Left renal cortex interstitium (tissue), 4 donors: ENCODE measurements at regions not wholly inside any gene's neighbourhood (a gene's known extent, or its start where the extent isn't known, plus 50 kb on each side); places are given as distances from the start of the nearest gene placed in this dataset.

Experiments used
- DNase-seq, 4 donors: peaks; one replicate each; pipeline ENCODE4 v3.0.0-alpha.2; 2013; ENCODE audit warnings: low read depth in 4 of 4, low spot score in 2 of 4, missing footprints in 1 of 4

DNA sequence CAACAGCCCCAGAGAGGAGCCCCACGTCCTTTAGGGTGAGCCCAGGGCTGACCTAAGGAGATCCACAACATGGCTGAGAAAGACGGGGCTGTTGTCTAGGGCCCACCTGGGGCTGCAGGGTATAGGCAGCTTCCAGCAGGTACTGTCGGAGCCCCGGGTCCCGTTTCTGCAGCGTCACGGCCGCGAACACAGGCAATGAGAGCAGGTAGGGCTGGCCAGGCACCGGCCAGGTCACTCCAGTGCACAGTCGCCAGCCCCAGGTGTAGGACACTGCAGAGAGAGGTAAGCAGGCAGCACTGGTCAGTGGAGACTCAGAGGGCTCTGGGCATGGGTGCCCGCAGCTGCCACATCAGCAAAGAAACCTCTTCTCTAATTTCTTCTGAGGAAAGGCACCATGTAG, 115.2 kb downstream of the LITAF start:
- no peak for DNase-seq

DNA sequence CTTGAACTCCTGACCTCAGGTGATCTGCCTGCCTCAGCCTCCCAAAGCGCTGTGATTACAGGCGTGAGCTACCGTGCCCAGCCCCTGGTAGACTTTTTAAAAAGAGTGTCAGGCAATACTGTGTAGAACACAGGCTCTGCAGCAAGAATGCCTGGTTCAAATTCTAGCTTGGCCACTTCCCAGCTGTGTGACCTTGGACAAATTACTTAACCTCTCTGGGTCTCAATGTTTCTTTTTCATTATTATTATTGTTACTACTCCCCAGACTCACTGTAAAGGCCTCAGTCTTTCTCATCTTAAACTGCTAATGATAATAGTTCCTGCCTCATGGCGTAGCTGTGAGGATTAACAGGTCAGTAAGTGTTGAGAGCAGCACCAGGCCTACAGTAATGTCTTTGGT, 114.3 kb downstream of the LITAF start:
- DNase-seq, result no peak

DNA sequence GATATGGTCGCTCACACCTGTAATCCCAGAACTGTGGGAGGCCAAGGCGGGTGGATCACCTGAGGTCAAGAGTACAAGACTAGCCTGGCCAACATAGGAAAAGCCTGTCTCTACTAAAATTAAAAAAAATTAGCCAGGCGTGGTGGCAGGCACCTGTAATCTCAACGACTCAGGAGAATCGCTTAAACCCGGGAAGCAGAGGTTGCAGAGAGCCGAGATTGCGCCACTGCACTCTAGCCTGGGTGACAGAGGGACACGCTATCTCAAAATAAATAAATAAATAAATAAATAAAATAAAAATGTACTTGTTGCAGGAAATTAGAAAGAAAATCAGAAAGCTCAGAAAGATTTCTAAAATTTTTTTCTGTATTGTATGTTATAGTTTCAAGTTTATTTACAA, 113.9 kb downstream of the LITAF start:
- no peak for DNase-seq

DNA sequence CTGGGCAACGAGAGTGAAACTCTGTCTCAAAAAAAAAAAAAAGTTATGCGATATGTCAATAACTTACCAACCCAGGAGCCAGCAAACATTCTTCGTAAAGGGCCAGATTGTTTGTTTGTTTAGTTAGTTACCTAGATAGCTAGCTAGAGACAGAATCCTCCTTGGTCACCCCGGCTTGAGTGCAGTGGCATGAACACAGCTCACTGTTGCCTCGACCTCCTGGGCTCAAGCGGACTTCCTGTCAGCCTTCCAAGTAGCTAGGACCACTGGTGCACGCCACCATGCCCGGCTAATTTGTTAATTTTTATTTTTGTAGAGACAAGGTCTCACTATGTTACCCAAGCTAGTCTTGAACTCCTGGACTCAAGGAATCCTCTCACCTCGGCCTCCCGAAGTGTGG, 113.0 kb downstream of the LITAF start:
- DNase-seq, result no peak

DNA sequence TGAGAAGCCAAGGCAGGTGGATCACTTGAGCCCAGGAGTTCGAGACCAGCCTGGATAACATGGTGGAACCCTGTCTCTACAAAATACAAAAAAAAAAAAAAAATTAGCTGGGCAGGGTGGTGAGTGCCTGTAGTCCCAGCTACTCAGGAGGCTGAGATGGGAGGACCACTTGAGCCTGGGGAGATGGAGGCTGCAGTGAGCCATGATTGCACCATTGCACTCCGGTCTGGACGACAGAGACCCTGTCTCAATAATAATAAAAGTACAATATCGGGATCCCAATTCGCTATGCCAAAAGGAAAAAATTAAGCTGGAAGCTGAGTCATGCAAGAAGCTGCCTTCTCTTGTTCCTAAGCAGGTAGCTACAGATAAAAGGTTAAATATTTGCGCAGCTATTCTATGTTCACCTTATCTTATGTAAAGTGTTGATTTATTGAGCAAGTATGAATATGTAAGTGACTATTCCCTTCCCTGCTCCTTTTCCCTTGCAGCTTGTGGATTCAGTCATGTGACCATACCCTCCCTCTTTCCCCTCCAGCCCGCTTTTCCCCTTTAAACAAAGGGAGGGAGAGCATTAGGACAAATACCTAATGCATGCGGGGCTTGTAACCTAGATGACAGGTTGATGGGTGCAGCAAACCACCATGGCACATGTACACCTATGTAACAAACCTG, 112.0 kb downstream of the LITAF start:
- DNase-seq, result no peak

DNA sequence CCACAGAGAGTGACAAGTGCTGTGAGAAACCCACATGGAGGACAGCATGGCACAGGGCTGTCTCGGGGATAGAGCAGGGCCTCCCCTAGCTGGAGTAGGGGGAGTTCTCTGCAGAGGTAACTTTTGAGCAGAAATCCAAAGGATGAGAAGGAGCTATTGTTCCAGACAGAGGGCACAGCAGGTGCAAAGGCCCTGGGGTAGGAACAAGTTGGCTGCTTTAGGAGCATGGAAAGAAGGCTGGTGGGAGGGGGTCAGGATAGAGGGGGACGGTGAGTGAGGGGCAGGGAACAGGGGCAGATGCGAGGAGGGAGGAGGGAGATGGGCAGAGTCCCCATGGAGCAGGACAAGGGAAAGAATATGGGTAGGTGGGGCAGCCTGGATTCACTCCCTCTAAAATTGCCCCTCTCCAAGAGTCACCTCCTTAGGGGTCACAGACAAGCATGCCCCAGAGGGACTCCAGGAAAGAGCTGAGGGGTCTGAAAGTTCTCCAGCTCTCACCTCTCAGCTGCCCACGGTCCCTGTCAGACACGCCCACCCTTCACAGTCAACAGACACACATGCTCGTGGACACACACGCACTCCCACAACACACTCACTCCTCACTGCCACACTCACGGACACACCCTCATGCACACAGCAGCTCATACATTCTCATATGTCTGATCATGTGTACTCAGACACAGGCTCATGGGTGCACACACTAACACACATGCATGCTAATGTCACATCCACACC, 110.7 kb downstream of the LITAF start:
- DNase-seq, result no peak

DNA sequence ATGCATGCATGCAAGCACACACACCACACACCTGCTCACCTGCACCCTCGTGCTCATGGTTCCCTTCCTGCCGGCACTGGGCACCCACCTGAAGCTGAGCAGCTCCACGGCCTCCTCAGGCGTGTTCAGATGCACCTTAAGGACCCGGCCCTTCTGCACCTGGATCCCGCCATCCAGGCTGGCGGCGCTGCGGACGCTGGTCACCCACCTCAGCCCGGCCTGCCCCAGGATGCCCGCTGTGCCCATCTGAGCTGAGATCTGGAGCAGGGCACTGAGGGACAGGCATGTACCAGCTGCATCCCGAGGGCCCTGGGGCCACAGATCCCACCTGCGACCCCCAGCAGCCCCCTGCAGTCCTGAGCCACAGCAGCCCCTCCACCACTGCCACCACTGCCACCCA, 110.0 kb downstream of the LITAF start:
- no peak for DNase-seq

DNA sequence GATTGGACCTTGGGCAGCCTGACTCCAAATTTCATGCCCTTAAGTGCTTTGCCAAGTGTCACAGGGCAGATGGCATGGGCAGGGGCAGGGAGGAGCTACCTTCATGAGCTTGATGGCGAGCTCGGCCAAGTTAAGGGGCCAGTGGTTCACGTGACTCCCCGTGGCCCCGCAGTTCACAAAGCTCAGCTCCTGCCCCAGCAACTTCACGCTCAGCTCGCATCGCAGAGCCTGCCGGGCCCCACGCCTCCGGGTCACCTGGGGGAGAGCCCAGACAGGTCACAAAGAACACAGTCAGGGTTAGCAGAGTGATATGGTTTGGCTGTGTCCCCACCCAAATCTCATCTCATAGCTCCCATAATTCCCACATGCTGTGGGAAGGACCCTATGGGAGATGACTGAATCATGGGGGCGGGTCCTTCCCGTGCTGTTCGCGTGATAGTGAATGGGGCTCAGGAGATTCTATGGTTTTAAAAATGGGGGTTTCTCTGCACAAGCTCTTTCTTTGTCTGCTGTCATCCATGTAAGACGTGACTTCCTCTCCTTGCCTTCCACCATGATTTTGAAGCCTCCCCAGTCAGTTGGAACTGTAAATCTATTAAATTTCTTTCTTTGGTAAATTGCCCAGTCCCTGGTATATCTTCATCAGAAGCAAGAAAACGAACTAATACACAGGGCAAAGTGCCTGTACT, 108.1 kb downstream of the LITAF start:
- no peak for DNase-seq

DNA sequence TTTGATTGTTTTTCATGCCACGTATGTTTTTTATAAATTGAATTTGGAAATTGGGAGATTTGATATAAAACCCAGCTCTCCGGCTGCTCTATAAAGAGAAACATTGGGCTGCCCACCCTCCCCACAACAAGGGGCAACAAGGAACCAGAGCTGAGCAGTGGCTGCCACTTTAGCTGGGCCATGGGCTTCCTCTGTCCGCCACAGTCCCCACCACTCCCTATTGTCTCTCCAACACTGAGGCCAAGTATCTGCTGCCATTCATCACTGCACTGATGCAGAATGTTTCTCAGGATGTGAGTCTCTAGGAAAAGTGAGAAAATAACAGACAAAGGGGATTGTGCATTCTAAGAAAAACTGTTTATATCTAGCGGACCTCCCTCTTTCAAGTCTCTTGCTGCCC, 106.8 kb downstream of the LITAF start:
- no peak for DNase-seq

DNA sequence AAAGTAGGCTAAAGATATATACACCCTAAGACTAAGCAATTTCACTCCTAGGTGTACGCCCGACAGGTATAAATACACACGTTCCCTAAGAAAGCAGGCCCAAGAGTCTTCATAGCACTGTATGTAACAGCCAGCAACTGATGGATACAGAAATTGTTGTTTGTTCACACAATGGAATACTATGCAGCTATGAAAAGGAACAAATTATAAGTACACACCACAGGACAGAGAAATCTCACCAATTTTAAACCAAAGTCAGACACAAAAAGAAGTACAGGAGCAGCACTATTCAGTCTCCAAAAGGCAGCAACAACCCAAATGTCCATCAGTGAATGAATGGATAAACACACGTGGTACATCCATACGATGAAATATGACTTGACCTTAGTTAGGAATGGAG, 106.1 kb downstream of the LITAF start:
- no peak for DNase-seq

DNA sequence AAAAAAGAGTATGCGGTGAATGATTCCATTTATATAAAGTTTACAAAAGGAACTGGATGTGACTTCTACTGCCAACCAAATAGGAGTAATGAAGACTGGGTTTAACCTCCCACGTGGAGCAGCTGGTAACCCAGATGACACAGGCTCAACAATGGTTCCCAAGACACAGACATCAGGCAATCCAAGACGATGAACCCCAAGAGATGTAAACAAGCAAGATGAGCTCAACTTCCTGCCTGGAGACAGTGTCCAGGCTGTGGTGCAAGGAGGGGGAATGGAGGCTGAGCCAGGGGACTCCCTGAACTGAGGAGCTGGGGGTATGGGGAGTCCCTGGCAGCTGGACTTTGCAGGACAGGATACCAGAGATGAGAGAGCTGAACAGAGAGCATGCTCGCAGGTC, 104.7 kb downstream of the LITAF start:
- no peak for DNase-seq

DNA sequence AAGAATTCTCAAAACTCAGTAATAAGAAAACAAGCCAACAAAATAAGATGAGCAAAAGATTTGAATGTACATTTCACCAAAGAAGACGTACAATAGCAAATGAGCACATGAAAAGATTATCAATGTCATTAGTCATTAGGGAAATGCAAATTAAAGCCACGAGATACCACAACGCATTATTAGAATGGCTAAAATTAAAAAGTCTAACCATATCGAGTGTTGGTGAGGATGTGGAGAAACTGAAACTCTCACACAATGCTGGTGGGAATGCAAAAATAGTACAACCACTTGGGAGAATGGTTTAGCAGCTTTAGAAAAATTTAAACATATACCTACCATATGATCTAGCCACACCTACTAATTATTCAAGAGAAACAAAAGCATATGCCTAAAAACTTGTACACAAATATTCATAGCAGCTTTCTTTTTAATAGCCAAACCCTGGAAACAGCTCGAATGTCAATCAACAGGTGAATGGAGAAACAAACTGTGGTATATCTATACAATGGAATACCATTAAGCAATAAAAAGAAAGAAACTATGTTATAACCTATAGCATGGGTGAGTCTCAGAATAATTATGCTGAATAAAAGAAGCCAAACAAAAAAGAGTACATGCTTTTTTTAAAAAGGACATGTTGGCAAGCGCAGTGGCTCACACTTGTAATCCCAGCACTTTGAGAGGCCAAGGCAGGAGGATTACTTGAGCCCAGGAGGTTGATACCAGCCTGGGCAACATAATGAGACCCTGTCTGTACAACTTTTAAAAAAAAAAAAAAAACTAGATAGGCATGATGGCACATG, 103.6 kb downstream of the LITAF start:
- DNase-seq, result no peak

DNA sequence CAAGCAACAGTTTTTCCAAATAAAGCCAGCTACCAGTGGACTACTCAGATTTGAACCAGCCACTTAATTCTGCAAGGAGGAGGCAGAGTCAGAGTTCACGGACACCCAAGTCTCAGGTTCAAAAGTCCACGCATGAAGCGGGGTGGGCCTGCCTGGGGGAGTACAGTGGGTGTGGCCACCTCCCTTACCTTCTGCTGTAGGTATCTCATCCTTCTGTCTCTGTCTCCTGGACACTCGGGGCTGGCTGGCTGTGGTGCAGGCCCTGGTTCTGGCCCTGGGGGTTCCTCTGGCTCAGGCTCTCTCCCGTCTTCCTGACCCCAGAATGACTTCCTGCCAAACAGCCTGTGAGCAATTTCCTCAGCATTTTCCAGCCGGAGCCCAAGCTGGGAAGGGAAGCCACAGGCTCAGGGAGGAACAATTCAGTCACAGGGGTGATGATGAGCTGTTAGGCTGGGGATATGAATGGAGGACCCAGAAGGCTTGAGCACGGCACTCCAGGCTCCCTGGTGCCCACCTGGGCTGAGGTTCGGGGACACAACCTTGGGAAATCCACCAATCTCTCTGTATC, 101.9 kb downstream of the LITAF start:
- DNase-seq, result no peak

DNA sequence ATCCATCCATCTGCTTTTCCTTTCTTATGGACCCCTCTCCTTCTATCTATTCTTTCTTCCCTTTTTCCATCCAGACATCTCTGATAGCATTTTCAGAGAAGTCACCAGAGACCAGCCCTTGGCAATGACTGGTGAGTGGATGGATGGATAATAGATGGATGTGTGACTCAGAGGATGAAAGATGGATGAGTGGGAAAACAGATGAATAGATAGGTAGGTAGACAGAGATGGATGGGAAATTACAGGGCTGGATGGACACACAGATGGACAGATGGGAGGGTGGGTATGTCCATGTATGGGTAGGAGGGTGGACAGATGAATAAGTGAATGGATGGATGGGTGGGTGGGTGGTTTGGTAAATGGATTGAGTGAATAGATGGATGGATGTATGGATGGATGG, 101.0 kb downstream of the LITAF start:
- DNase-seq, result no peak

DNA sequence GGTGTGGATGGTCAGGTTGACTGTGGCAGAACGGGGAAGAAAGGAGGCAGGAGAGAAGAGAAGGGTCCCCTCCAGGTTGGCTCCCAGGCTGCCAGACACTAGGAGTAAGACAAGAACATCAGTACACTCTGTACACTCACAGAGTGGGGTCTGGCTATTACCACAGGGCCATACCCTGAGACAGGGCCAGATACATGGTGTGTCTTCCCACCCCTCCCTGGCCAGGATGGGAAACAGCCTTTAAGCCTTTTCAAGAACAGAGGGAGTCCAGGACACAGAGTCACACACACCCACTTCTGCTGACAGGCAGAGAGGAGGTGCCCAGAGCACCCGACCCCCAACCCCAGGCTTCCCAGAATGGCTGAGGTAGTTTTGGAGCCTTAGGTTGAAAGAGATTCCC, 99.4 kb downstream of the LITAF start:
- no peak for DNase-seq

DNA sequence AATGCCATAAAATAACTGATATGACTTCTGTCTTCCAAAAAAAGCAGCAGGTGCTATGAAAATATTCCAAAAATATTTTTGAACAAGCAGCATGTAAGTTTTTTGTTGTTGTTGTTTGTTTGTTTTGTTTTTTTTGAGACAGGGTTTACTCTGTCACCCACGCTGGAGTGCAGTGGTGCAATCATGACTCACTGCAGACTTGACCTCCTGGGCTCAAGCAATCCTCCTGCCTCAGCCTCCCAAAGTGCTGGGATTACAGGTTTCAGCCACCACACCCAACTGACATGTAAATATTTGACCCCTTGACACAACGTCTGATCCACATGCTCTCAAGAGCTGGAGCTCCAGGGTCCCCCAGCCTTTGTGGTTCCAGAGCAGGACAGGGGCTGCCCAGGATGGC, 98.4 kb downstream of the LITAF start:
- DNase-seq, result no peak

DNA sequence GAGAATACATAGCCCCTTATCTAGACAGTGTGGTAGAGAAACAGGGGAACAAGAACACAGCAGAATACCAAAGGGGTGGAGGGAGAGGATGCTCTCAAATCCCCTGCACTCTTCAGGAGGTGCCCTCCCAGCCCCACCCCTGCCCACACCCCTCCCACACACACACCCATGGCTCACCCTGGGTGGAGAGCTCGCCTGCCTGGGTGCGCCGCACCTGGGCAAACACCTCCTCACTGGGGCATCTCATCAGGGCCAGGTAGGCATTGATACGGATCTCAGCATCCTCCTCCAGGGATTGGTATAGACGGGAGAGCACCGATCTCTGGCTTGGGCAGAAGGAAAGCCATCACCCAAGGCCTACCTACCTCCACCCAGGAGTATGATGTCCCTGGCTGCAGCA, 95.2 kb downstream of the LITAF start:
- DNase-seq, result no peak

DNA sequence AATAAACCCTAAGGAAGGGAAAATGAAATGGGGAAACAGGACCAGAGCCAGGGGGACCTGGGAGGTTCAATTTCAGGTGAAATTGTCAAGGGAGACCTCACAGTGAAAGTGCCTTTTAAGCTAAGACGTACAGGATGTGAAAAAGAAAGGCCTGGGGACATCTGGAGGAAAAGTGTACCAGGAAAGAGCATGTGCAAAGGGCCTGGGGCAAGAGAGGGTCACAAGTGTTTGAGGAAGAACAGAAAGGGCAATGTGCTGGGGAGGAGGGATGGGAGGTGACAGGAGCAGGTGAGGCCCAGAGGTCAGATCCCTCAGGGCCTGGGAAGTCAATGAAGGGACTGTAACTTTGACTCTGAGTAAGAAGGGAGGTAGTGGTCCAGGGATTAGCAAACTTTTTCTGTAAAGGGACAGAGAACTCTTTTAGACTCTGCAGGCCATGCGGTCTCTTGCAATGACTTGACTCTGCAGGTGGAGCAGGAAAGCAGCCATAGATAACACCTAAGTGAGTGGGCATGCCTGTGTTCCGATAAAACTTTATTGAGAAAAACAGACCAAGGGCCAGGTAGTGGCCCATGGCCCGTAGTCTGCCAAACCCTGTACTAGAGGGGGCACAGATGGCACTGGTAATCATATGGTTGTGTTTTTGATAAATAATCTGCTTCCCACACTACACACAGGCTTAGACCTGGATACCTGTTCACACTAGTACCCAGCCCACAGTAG, 93.8 kb downstream of the LITAF start:
- no peak for DNase-seq

DNA sequence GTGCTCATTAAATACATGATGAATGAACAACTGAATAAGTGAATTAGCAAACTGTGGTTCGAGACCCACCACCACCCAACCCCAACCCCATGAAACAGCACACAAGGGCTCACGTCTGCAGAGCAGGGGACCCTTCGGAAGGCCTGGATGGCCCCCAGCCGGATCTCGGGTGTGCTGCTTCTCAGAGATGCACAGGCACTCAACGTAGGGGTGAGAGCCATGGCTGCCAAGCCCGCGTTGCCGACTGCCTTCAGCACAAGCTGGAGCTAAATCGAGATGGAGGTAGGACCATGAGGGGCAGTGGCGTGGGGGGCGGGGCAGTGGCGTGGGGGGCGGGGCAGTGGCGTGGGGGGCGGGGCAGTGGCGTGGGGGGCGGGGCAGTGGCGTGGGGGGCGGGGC, 93.2 kb downstream of the LITAF start:
- no peak for DNase-seq

DNA sequence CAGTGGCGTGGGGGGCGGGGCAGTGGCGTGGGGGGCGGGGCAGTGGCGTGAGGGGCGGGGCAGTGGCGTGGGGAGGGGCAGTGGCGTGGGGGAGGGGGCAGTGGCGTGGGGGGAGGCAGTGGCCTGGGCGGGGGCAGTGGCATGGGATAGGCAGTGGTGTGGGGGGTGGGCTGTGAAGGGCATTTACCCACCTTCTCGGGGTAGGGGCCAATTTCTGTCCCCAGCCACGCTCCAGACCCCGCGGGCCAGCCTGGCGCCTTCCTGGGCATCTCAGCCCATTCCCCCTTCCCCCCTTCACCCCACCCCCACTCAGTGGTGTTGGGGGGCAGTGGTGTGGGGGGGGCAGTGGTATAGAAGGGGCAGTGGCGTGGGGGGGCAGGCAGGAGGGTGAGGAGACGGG, 92.7 kb downstream of the LITAF start:
- no peak for DNase-seq
